ENCODE measurements at regions not wholly inside any gene's neighbourhood (a gene's known extent, or its start where the extent isn't known, plus 50 kb on each side); places are given as distances from the start of the nearest gene placed in this dataset.

DNA sequence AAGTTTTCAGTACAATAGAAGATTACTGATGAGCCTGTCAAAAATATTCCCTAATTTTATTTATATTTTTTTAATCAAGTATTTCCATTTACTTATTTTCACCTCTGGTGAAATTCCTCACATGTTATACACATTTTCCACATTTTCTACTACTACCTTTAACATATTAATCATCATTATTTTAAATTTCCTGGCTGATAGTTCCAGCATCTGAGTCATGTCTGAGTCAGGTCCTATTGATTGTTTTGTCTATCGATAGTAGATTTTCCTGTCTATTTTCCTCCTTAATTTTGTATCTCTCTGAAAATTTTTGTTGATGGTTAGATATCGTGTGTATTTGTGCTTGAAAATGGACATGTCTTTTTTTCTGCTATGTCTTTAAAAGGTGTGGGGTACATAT, 211.8 kb upstream of the DSEL start:
- Histone ChIP-seq H2AFZ (no peak overlapping the region), H3K4me3 (ENCODE audit: low read depth, low read length) (no peak overlapping the region), H3K27ac (no peak overlapping the region), H3K9ac (no peak overlapping the region), H3K79me2 (no peaks in the 10 kb centered on the region), H3K9me3 (ENCODE audit: control insufficient read depth, low read length) (no peaks in the 10 kb centered on the region), H3K4me1 (no peaks in the 10 kb centered on the region), H3K4me2 (ENCODE audit: low read length) (no peak overlapping the region), H3K36me3 (ENCODE audit: control insufficient read depth, insufficient read depth, low read length) (no peaks in the 10 kb centered on the region), H3K27me3 (ENCODE audit: control insufficient read depth, insufficient read depth, low read length) (no peaks in the 10 kb centered on the region)
- TF ChIP-seq, protein P1, sequence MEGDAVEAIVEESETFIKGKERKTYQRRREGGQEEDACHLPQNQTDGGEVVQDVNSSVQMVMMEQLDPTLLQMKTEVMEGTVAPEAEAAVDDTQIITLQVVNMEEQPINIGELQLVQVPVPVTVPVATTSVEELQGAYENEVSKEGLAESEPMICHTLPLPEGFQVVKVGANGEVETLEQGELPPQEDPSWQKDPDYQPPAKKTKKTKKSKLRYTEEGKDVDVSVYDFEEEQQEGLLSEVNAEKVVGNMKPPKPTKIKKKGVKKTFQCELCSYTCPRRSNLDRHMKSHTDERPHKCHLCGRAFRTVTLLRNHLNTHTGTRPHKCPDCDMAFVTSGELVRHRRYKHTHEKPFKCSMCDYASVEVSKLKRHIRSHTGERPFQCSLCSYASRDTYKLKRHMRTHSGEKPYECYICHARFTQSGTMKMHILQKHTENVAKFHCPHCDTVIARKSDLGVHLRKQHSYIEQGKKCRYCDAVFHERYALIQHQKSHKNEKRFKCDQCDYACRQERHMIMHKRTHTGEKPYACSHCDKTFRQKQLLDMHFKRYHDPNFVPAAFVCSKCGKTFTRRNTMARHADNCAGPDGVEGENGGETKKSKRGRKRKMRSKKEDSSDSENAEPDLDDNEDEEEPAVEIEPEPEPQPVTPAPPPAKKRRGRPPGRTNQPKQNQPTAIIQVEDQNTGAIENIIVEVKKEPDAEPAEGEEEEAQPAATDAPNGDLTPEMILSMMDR (IDR thresholded peaks at IDR 0.05) = no peak

DNA sequence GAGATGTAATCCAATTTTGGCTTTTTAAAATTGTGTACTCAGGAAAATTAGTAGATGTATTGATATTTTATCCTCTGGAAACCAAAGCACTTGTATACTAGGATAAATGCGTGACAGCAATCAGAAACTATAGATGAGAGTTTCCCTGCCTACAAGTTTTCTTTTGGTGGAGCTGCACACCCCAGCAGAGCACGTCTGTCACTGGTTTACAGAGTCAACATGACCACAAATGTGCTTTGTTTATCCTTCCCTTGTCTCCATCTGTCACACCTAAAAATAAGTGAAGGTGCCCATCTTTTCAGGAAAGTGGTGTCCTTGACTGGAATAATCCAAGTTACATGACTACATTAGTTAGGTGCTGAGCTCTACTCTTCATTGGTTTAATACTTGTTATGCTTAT, 210.4 kb upstream of the DSEL start:
- Histone ChIP-seq H3K27me3 (ENCODE audit: control insufficient read depth, insufficient read depth, low read length) (no peaks in the 10 kb centered on the region), H3K79me2 (no peaks in the 10 kb centered on the region), H3K9me3 (ENCODE audit: control insufficient read depth, low read length) (no peaks in the 10 kb centered on the region), H3K4me3 (ENCODE audit: low read depth, low read length) (no peak overlapping the region), H3K9ac (no peak overlapping the region), H3K36me3 (ENCODE audit: control insufficient read depth, insufficient read depth, low read length) (no peaks in the 10 kb centered on the region), H3K4me1 (no peaks in the 10 kb centered on the region), H3K4me2 (ENCODE audit: low read length) (no peak overlapping the region), H2AFZ (no peak overlapping the region), H3K27ac (no peak overlapping the region)
- TF ChIP-seq, protein P1 (IDR thresholded peaks at IDR 0.05) = no peak

DNA sequence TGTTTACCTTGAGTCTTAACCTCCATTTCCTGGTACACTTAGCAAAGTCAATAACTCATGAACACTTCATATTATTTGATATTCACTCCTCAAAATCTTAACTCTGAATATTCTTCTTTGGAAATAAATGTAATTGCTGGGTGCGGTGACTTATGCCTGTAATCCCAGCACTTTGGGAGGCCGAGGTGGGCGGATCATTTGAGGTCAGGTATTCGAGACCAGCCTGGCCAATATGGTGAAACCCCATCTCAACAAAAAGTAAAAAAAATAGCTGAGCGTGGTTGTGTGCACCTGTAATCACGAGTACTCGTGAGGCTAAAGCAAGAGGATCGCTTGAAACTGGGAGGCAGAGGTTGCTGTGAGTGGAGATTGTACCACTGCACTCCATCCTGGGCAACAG, 201.3 kb upstream of the DSEL start:
- Histone ChIP-seq H3K4me3 (ENCODE audit: low read depth, low read length) (no peak overlapping the region), H3K4me2 (ENCODE audit: low read length) (no peak overlapping the region), H2AFZ (no peak overlapping the region), H3K9ac (no peak overlapping the region), H3K4me1 (no peaks in the 10 kb centered on the region), H3K9me3 (ENCODE audit: control insufficient read depth, low read length) (no peaks in the 10 kb centered on the region), H3K36me3 (ENCODE audit: control insufficient read depth, insufficient read depth, low read length) (no peaks in the 10 kb centered on the region), H3K27ac (no peak overlapping the region), H3K27me3 (ENCODE audit: control insufficient read depth, insufficient read depth, low read length) (no peaks in the 10 kb centered on the region), H3K79me2 (no peaks in the 10 kb centered on the region)
- TF ChIP-seq, protein P1 (IDR thresholded peaks at IDR 0.05) = no peak

DNA sequence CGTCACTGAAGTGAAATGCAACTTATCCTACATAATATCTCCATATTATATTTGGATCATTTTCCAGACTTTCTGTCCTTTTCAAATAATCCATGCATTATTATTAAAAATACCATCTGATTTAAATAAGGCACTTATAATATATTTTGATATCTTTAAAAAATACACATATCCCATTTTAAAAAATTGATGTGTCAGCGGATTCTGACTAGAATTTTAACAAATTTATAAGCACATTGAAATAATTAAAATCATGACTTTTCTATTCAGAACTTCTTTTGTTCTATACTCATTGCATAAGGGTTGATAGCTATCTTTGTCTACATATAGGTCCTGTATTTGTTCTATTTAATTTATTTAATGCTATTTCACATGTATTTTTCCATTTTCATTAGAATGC, 199.0 kb upstream of the DSEL start:
- TF ChIP-seq, protein P1 (IDR thresholded peaks at IDR 0.05) = no peak
- Histone ChIP-seq H3K9me3 (ENCODE audit: control insufficient read depth, low read length) (no peaks in the 10 kb centered on the region), H3K9ac (no peak overlapping the region), H3K4me2 (ENCODE audit: low read length) (no peak overlapping the region), H3K4me3 (ENCODE audit: low read depth, low read length) (no peak overlapping the region), H3K79me2 (no peaks in the 10 kb centered on the region), H3K36me3 (ENCODE audit: control insufficient read depth, insufficient read depth, low read length) (no peaks in the 10 kb centered on the region), H3K4me1 (no peaks in the 10 kb centered on the region), H3K27me3 (ENCODE audit: control insufficient read depth, insufficient read depth, low read length) (no peaks in the 10 kb centered on the region), H2AFZ (no peak overlapping the region), H3K27ac (no peak overlapping the region)

DNA sequence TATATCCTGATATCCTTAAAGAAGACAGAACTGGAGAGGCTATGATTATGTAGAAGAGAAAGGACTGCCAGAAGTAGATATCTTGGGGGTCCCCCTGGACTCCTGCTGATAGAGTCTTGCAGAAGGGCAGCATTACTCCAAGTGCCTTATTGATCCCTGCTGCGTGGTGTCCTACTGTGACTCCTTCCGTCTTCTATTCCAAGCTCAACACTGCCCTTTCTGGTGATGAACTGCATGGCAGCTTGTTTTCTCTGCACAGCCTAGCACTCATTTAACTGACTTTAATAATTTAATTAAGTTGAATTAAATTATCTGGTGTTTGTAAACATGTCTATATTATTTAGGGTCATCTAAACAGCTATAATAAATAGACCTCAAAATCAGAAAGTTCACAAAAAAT, 194.1 kb upstream of the DSEL start:
- Histone ChIP-seq H3K79me2 (no peaks in the 10 kb centered on the region), H3K27me3 (ENCODE audit: control insufficient read depth, insufficient read depth, low read length) (no peaks in the 10 kb centered on the region), H3K4me2 (ENCODE audit: low read length) (no peak overlapping the region), H3K9me3 (ENCODE audit: control insufficient read depth, low read length) (no peaks in the 10 kb centered on the region), H3K4me1 (no peaks in the 10 kb centered on the region), H3K36me3 (ENCODE audit: control insufficient read depth, insufficient read depth, low read length) (no peaks in the 10 kb centered on the region), H3K4me3 (ENCODE audit: low read depth, low read length) (no peak overlapping the region), H3K27ac (no peak overlapping the region), H3K9ac (no peak overlapping the region), H2AFZ (no peak overlapping the region)
- TF ChIP-seq, protein P1 (IDR thresholded peaks at IDR 0.05) = no peak

Measured in parathyroid adenoma (tissue), 2 donors.